Spleen (tissue), 11 donors: ENCODE measurements at regions not wholly inside any gene's neighbourhood (a gene's known extent, or its start where the extent isn't known, plus 50 kb on each side); places are given as distances from the start of the nearest gene placed in this dataset.
A peak's percentile ranks its signal among the peaks of the same experiment; 100 is the strongest.

Experiments
- DNase-seq: peaks from one replicate; pipeline ENCODE4 v3.0.0-alpha.2; 2020
- H3K27ac ChIP-seq, 8 donors: fragments of 200-600 bp; sonication (generic) in 7 of 8; 1 replicate in 4 of 8; 2 replicates in 4 of 8; pipeline versions ENCODE4 v1.5.0 to v1.8.0; 2016 to 2021; ENCODE audit warnings: inconsistent platforms in 4 of 8, mild to moderate bottlenecking in 4 of 8, moderate library complexity in 1 of 8
- H3K27me3 ChIP-seq, 7 donors: fragments of 200-600 bp; sonication (generic) in 6 of 7; replicated peaks in 1 of 7; 1 replicate in 4 of 7; 2 replicates in 3 of 7; pipeline versions ENCODE4 v1.5.0 to v1.8.0; 2016 to 2021; ENCODE audit warnings: inconsistent platforms in 3 of 7, mild to moderate bottlenecking in 1 of 7
- H3K36me3 ChIP-seq, 6 donors: fragments of 200-600 bp; sonication (generic) in 5 of 6; 1 replicate in 4 of 6; 2 replicates in 2 of 6; pipeline versions ENCODE4 v1.5.0 to v1.8.0; 2016 to 2021; ENCODE audit warnings: inconsistent platforms in 2 of 6
- H3K4me1 ChIP-seq, 6 donors: fragments of 200-600 bp; sonication (generic) in 5 of 6; 1 replicate in 3 of 6; 2 replicates in 3 of 6; pipeline versions ENCODE4 v1.5.0 to v1.8.0; 2016 to 2021; ENCODE audit warnings: inconsistent platforms in 3 of 6
- H3K4me3 ChIP-seq, 8 donors: fragments of 200-600 bp; sonication (generic) in 7 of 8; 1 replicate in 4 of 8; 2 replicates in 4 of 8; pipeline versions ENCODE4 v1.5.0 to v1.8.0; 2016 to 2021; ENCODE audit warnings: inconsistent platforms in 4 of 8, mild to moderate bottlenecking in 4 of 8, moderate library complexity in 2 of 8
- H3K9me3 ChIP-seq, 8 donors: fragments of 200-600 bp; sonication (generic) in 7 of 8; 1 replicate in 4 of 8; 2 replicates in 4 of 8; pipeline versions ENCODE4 v1.5.0 to v1.8.0; 2016 to 2021; ENCODE audit warnings: inconsistent platforms in 4 of 8
- CTCF ChIP-seq, 11 experiments: fragments of 200-600 bp in 7 of 11; fragments of 450-650 bp in 4 of 11; sonication (generic) in 4 of 11; IDR thresholded peaks in 8 of 11; conservative IDR thresholded peaks in 3 of 11; 1 replicate in 7 of 11; 2 replicates in 4 of 11; pipeline versions ENCODE4 v1.4.0 to v1.8.0; 2016 to 2021; ENCODE audit warnings: antibody characterized with exemption in 11 of 11, inconsistent platforms in 4 of 11, mild to moderate bottlenecking in 1 of 11
- POLR2A ChIP-seq, 3 donors: fragments of 450-650 bp; IDR thresholded peaks; one replicate each; pipeline ENCODE4 v1.5.1; 2017; ENCODE audit warnings: antibody characterized with exemption in 3 of 3, mild to moderate bottlenecking in 1 of 3
- POLR2AphosphoS5 ChIP-seq, 3 donors: sonication (generic); formaldehyde crosslinking; IDR thresholded peaks; one replicate each; pipeline ENCODE4 v1.5.1; 2017; ENCODE audit warnings: antibody characterized with exemption in 3 of 3
- WGBS, 5 donors: extraction: QIAGEN DNeasy Blood & Tissue Kit in 3 of 5; methylation state at CpG; one replicate each; pipeline versions ENCODE4 v1.1.5 to v1.1.7; 2013 to 2018; 5-methylcytosine and 5-hydroxymethylcytosine counted together
- intact Hi-C: fragments of 100-400 bp; cut with DNase I; formaldehyde crosslinking; loops from one replicate; pipeline ENCODE4 v1.15.0; 2023; ENCODE audit warnings: low total_unique reads
- donor health status: healthy with polysubstance abuse.
- donor health status: DM: no; HTN: no; CAD: no; lungs with moderate emphysema.
- donor health status: DM: no; HTN: no; CAD: no.
- donor health status: Bipolar disorder and iron deficiency.
- donor health status: healthy.
- donor health status: DM: no; HTN: no; CAD: no.
- donor health status: DM: yes; HTN: yes; CAD: no.

GRCh38 chr18:23365602-23366001 lies 87.5 kb upstream of the RIOK3 start:
- H3K27ac ChIP-seq = no peak overlapping the region

GRCh38 chr18:23369266-23369665 lies 83.8 kb upstream of the RIOK3 start:
- intact Hi-C loops = no loop called here
- TF ChIP-seq CTCF (IDR thresholded peaks at IDR 0.05 in 8 of 11, conservative IDR thresholded peaks at IDR 0.05 in 3 of 11) (no peak), POLR2A (IDR thresholded peaks at IDR 0.05) (no peak), POLR2AphosphoS5 (IDR thresholded peaks at IDR 0.05) (no peak)

More at GRCh38 chr18:23365602-23366001, 87.5 kb upstream of the RIOK3 start:
- no peaks in the 10 kb centered on the region for H3K27me3 ChIP-seq
- no peaks in the 10 kb centered on the region for H3K36me3 ChIP-seq
- TF ChIP-seq POLR2A (IDR thresholded peaks at IDR 0.05) (no peak), POLR2AphosphoS5 (IDR thresholded peaks at IDR 0.05) (no peak), CTCF (IDR thresholded peaks at IDR 0.05 in 8 of 11, conservative IDR thresholded peaks at IDR 0.05 in 3 of 11) (no peak)
- no peaks in the 10 kb centered on the region for H3K9me3 ChIP-seq
- 79 to 96% (median 90%) methylated on average over 2 of the region's 2 CpGs for WGBS, 5 donors
- no peaks in the 10 kb centered on the region for H3K4me1 ChIP-seq
- no peak overlapping the region for H3K4me3 ChIP-seq
- intact Hi-C loops = no loop called here
- DNase-seq = no peak

DNA sequence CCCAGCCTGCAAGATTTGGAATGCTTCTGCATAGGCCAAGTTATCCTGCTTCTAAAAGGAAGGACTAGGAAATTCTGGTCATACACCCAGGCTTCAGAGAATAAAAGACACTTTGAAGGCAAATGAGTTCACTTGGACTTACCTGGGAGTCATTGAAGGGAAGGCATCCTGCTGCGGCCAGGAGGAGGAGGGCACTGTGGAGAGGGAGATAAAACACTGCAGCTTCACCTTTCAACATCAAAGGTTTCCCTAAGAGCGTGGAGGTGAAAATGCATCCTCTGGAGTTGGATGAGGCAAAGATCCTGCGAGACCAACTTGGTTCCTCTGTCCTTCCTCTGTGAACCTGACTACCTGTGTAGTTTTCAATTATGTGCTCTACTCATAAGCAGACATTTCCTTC lies 79.5 kb upstream of the RIOK3 start:
- Histone ChIP-seq H3K27me3 (no peaks in the 10 kb centered on the region), H3K4me3 (no peak overlapping the region), H3K36me3 (peaks cover 0 to 20% (median 0%) of the 10 kb centered on the region in 6 donors), H3K4me1 (peaks cover 0 to 7% (median 3%) of the 10 kb centered on the region in 6 donors), H3K27ac (no peak overlapping the region), H3K9me3 (no peaks in the 10 kb centered on the region)
- TF ChIP-seq CTCF (IDR thresholded peaks at IDR 0.05 in 8 of 11, conservative IDR thresholded peaks at IDR 0.05 in 3 of 11) (no peak), POLR2A (IDR thresholded peaks at IDR 0.05) (no peak)
- intact Hi-C loops = no loop called here
- DNase-seq = no peak
- WGBS, 5 donors = 84 to 92% (median 89%) methylated on average over 3 of the region's 3 CpGs

More at GRCh38 chr18:23369266-23369665, 83.8 kb upstream of the RIOK3 start:
- no peak for DNase-seq
- H3K4me1 ChIP-seq = no peaks in the 10 kb centered on the region
- H3K9me3 ChIP-seq = no peaks in the 10 kb centered on the region
- no peak overlapping the region for H3K4me3 ChIP-seq
- WGBS, 5 donors = 85 to 100% (median 96%) methylated on average over 3 of the region's 3 CpGs
- H3K36me3 ChIP-seq = peaks cover 0 to 11% (median 0%) of the 10 kb centered on the region in 6 donors
- no peaks in the 10 kb centered on the region for H3K27me3 ChIP-seq
- H3K27ac ChIP-seq = peak overlapping the region in 1 of 8 donors; percentile 56

DNA sequence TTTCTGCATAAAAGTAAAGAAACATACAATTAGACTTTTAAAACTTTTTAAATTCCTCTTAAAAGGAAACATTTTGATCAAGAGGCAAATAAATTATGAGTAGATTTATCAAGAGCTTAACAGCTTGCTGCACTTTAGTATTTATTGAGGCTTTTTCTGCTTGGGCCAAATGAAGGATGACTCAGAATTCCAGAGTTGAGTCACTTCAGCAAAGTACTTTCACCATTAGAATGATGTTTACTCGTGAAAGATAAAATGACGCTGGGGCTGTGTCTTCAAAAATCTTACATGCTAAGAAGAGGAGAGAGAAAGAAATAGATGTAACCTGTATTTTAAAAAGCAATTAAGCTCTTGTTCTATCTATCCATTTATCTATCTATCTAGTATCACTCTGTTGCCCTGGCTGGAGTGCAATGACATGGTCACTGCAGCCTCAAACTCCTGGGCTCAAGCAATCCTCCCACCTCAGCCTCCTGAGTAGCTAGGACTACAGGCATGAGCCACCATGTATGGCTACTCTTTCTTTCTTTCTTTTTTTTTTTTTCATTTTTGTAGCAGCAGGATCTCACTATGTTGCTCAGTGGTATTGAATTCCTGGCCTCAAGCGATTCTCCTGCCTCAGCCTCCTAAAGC lies 75.3 kb upstream of the RIOK3 start:
- Histone ChIP-seq H3K4me3 (no peak overlapping the region), H3K9me3 (no peaks in the 10 kb centered on the region), H3K27ac (no peak overlapping the region), H3K36me3 (peaks cover 0 to 29% (median 0%) of the 10 kb centered on the region in 6 donors), H3K27me3 (no peaks in the 10 kb centered on the region), H3K4me1 (peaks cover 0 to 20% (median 9%) of the 10 kb centered on the region in 6 donors)
- TF ChIP-seq CTCF (IDR thresholded peaks at IDR 0.05 in 8 of 11, conservative IDR thresholded peaks at IDR 0.05 in 3 of 11) = no peak
- no peak for TF ChIP-seq POLR2A (IDR thresholded peaks at IDR 0.05)
- no peak for TF ChIP-seq POLR2AphosphoS5 (IDR thresholded peaks at IDR 0.05)
- DNase-seq = no peak
- intact Hi-C loops = no loop called here
- 67 to 86% (median 78%) methylated on average over 3 of the region's 3 CpGs for WGBS, 5 donors
